NCI-H2227 treated with DMSO at 0.1 percent for 48 hours (cell line): ENCODE measurements at regions not wholly inside any gene's neighbourhood (a gene's known extent, or its start where the extent isn't known, plus 50 kb on each side); places are given as distances from the start of the nearest gene placed in this dataset.

Source experiments
- DNase-seq: peaks from one replicate; lab custom pipeline; 2025; lab: John Stamatoyannopoulos, UW

- DNase-seq, result no peak
Observed at GRCh38 chr15:47824147-47824546, 106.8 kb downstream of the SEMA6D start.

- no peak for DNase-seq
Observed at GRCh38 chr15:47829667-47830066, 112.4 kb downstream of the SEMA6D start.

GRCh38 chr15:47834093-47834492, 116.8 kb downstream of the SEMA6D start:
- DNase-seq, result no peak

- no peak for DNase-seq
Observed at GRCh38 chr15:47839233-47839825, 122.0 kb downstream of the SEMA6D start.

GRCh38 chr15:47843124-47843663, 125.9 kb downstream of the SEMA6D start:
- DNase-seq, result no peak

- no peak for DNase-seq
Observed at GRCh38 chr15:47844437-47844836, 127.1 kb downstream of the SEMA6D start.

GRCh38 chr15:47846128-47846868, 129.0 kb downstream of the SEMA6D start:
- DNase-seq, result no peak

GRCh38 chr15:47846876-47847275, 129.6 kb downstream of the SEMA6D start:
- no peak for DNase-seq

GRCh38 chr15:47856071-47856470, 138.8 kb downstream of the SEMA6D start:
- DNase-seq, result no peak

GRCh38 chr15:47857014-47857775, 139.9 kb downstream of the SEMA6D start:
- DNase-seq, result no peak

- no peak for DNase-seq
Observed at GRCh38 chr15:47857776-47858167, 140.5 kb downstream of the SEMA6D start.

GRCh38 chr15:47861111-47861903, 144.0 kb downstream of the SEMA6D start:
- no peak for DNase-seq

- no peak for DNase-seq
Observed at GRCh38 chr15:47862402-47862801, 145.1 kb downstream of the SEMA6D start.

GRCh38 chr15:47866446-47866845, 149.1 kb downstream of the SEMA6D start:
- DNase-seq, result no peak

GRCh38 chr15:47870300-47870955, 153.1 kb downstream of the SEMA6D start:
- no peak for DNase-seq

- DNase-seq, result peak; percentile 91
Observed at GRCh38 chr15:47870956-47871625, 153.8 kb downstream of the SEMA6D start.

- no peak for DNase-seq
Observed at GRCh38 chr15:47872208-47872607, 154.9 kb downstream of the SEMA6D start.

GRCh38 chr15:47872869-47873432, 155.6 kb downstream of the SEMA6D start:
- no peak for DNase-seq

GRCh38 chr15:47876986-47877385, 159.7 kb downstream of the SEMA6D start:
- DNase-seq, result no peak

GRCh38 chr15:47877836-47878235, 160.5 kb downstream of the SEMA6D start:
- no peak for DNase-seq

- DNase-seq, result no peak
Observed at GRCh38 chr15:47885920-47886319, 168.6 kb downstream of the SEMA6D start.
